Progenitor cell of endocrine pancreas (in vitro differentiated cells): ENCODE measurements at regions not wholly inside any gene's neighbourhood (a gene's known extent, or its start where the extent isn't known, plus 50 kb on each side); places are given as distances from the start of the nearest gene placed in this dataset.

Experiments
- DNase-seq: peaks from one replicate; pipeline ENCODE4 v3.0.0; 2021; ENCODE audit warnings: low spot score; ENCODE audit not compliant: unreplicated experiment
- H3K27ac Mint-ChIP-seq: 2 replicates; pipeline ENCODE4 v1.8.0; 2021; ENCODE audit warnings: mild to moderate bottlenecking, moderate library complexity, mixed read lengths
- H3K27me3 Mint-ChIP-seq: 2 replicates; pipeline ENCODE4 v1.8.0; 2021; ENCODE audit warnings: mixed read lengths
- H3K36me3 Mint-ChIP-seq: 2 replicates; pipeline ENCODE4 v1.8.0; 2022; ENCODE audit warnings: mixed read lengths; ENCODE audit not compliant: insufficient read depth
- H3K4me1 Mint-ChIP-seq: 2 replicates; pipeline ENCODE4 v1.8.0; 2021; ENCODE audit warnings: low read depth, mixed read lengths
- H3K4me3 Mint-ChIP-seq: 2 replicates; pipeline ENCODE4 v1.8.0; 2021; ENCODE audit warnings: low read depth, mild to moderate bottlenecking, moderate library complexity, mixed read lengths
- H3K9me3 Mint-ChIP-seq: 2 replicates; pipeline ENCODE4 v1.8.0; 2021; ENCODE audit warnings: low read depth, mixed read lengths
- CTCF ChIP-seq: fragments of 200-600 bp; sonication (generic); IDR thresholded peaks from one replicate; pipeline ENCODE4 v1.5.0; 2021; ENCODE audit warnings: antibody characterized with exemption, mild to moderate bottlenecking; ENCODE audit not compliant: unreplicated experiment

- no peak for DNase-seq
- Mint-ChIP-seq H3K9me3 (peaks cover 6% of the 10 kb centered on the region), H3K4me1 (no peaks in the 10 kb centered on the region), H3K27ac (no peak overlapping the region), H3K27me3 (no peaks in the 10 kb centered on the region), H3K36me3 (no peaks in the 10 kb centered on the region), H3K4me3 (no peak overlapping the region)
- no peak for TF ChIP-seq CTCF
Observed at GRCh38 chr14:82778008-82778590, 1244.4 kb upstream of the SEL1L start.

DNA sequence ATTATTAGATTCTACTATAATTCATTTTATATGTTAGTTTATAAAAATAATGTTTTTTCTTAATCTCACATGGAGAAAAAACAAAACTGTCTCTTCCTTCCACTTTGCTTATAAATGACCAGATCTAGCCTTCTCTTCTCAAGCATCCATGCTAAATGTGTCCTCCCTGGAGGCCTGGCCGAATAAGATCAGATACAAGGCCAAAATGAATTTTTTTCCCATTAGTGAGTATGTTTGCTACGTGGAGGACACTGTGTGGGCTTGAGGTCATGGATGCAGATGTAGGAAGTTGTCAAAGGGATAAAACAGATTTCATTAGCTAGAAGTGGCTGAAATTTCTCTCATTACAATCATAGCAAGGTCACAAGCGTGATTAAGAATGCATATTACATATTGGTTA, 1244.9 kb upstream of the SEL1L start:
- Mint-ChIP-seq H3K36me3 (no peaks in the 10 kb centered on the region), H3K27ac (no peak overlapping the region), H3K4me3 (no peak overlapping the region), H3K27me3 (no peaks in the 10 kb centered on the region), H3K9me3 (peaks cover 6% of the 10 kb centered on the region), H3K4me1 (no peaks in the 10 kb centered on the region)
- TF ChIP-seq CTCF = no peak
- DNase-seq = no peak

- H3K4me3 Mint-ChIP-seq = no peak overlapping the region
- H3K27me3 Mint-ChIP-seq = no peaks in the 10 kb centered on the region
- no peaks in the 10 kb centered on the region for H3K36me3 Mint-ChIP-seq
- TF ChIP-seq CTCF = no peak
- H3K4me1 Mint-ChIP-seq = no peaks in the 10 kb centered on the region
- H3K9me3 Mint-ChIP-seq = peaks cover 6% of the 10 kb centered on the region
- no peak overlapping the region for H3K27ac Mint-ChIP-seq
- DNase-seq = no peak
Observed at GRCh38 chr14:82779301-82779700, 1245.6 kb upstream of the SEL1L start.

DNA sequence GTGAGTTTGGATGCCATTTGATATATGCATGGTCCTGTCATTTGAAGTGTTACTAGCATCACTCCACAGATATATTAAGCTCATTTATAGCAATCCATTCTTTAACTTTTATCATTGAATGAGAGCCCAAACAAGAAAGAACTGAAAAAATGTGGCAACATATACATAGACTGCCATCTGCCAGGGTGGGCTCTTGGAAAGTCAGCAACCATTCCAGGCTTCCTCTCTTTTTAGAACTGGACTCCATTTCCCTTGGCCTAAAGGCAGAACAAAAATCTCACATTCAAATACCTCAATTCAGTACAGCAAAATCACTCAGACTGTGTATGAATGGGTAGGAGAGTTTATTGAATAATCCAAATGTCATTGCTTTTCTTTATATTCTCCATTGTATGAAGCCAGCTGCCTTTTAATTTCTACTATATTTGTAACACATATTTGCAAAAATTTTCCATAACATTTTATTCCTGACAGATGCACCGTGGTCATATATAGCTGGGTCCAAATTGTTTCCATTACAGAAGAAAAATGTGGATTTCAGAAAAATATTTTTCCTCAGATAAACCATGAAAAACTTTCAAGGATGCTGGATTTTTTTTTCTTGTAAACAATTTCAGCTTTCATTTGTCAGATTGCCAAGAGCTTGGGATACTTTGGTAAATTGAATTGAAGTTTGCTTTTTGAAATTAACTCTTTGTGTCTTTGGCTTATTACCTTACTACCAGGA, 1252.3 kb upstream of the SEL1L start:
- no peak for DNase-seq
- TF ChIP-seq CTCF = no peak
- H3K4me1 Mint-ChIP-seq = no peaks in the 10 kb centered on the region
- no peaks in the 10 kb centered on the region for H3K27me3 Mint-ChIP-seq
- no peak overlapping the region for H3K27ac Mint-ChIP-seq
- H3K4me3 Mint-ChIP-seq = no peak overlapping the region
- no peaks in the 10 kb centered on the region for H3K36me3 Mint-ChIP-seq
- H3K9me3 Mint-ChIP-seq = peaks cover 9% of the 10 kb centered on the region

- Mint-ChIP-seq H3K9me3 (peaks cover 4% of the 10 kb centered on the region), H3K27me3 (no peaks in the 10 kb centered on the region), H3K4me3 (no peak overlapping the region), H3K4me1 (no peaks in the 10 kb centered on the region), H3K36me3 (no peaks in the 10 kb centered on the region), H3K27ac (no peak overlapping the region)
- no peak for DNase-seq
- no peak for TF ChIP-seq CTCF
Observed at GRCh38 chr14:82786483-82786880, 1252.8 kb upstream of the SEL1L start.
